SU-DHL-6 (cell line): ENCODE measurements at regions not wholly inside any gene's neighbourhood (a gene's known extent, or its start where the extent isn't known, plus 50 kb on each side); places are given as distances from the start of the nearest gene placed in this dataset.

Experiments
- H2AFZ ChIP-seq: fragments of 200-600 bp; sonication (generic); 2 replicates; pipeline ENCODE4 v1.6.1; 2014; ENCODE audit warnings: low read depth, mild to moderate bottlenecking, moderate library complexity, mixed read lengths, antibody characterized with exemption, low read length; ENCODE audit not compliant: severe bottlenecking
- H3F3A ChIP-seq: fragments of 200-600 bp; shearing (Covaris generic); 2 replicates; pipeline ENCODE4 v1.6.0; 2016; ENCODE audit warnings: antibody characterized with exemption, mild to moderate bottlenecking; ENCODE audit not compliant: insufficient read depth
- H3K27ac ChIP-seq: fragments of 200-600 bp; sonication (generic); 2 replicates; pipeline ENCODE4 v1.5.1; 2016; ENCODE audit warnings: low read depth, mild to moderate bottlenecking, low read length, moderate library complexity, mixed read lengths
- H3K27me3 ChIP-seq: fragments of 200-600 bp; sonication (generic), shearing (Covaris generic); 2 replicates; pipeline ENCODE4 v1.6.0; 2014; ENCODE audit warnings: mild to moderate bottlenecking, low read length
- H3K36me3 ChIP-seq: fragments of 200-600 bp; sonication (generic); 2 replicates; pipeline ENCODE4 v1.6.1; 2014; ENCODE audit warnings: mild to moderate bottlenecking, low read length, mixed read lengths
- H3K4me2 ChIP-seq: fragments of 300-600, 200-600 bp; shearing (Covaris generic), sonication (generic); 2 replicates; pipeline ENCODE4 v1.6.0; 2014; ENCODE audit warnings: low read length, low read depth, mild to moderate bottlenecking; ENCODE audit not compliant: poor library complexity, severe bottlenecking
- H3K4me3 ChIP-seq: fragments of 200-600 bp; sonication (generic); 2 replicates; pipeline ENCODE4 v1.5.1; 2014; ENCODE audit warnings: antibody characterized with exemption, low read length, mild to moderate bottlenecking, mixed read lengths; ENCODE audit not compliant: insufficient read depth, poor library complexity, severe bottlenecking
- H3K79me2 ChIP-seq: fragments of 200-600 bp; sonication (generic); 2 replicates; pipeline ENCODE4 v1.6.1; 2014; ENCODE audit warnings: mild to moderate bottlenecking, low read length, moderate library complexity; ENCODE audit not compliant: insufficient read depth
- H3K9ac ChIP-seq: fragments of 200-600 bp; sonication (generic); 2 replicates; pipeline ENCODE4 v1.7.0; 2014; ENCODE audit warnings: mild to moderate bottlenecking, low read length
- H3K9me2 ChIP-seq: fragments of 200-600 bp; sonication (generic); replicated peaks from 2 replicates; pipeline ENCODE4 v1.6.1; 2014; ENCODE audit warnings: low read length; ENCODE audit not compliant: insufficient read depth
- H3K9me3 ChIP-seq: fragments of 200-600 bp; sonication (generic); 2 replicates; pipeline ENCODE4 v1.6.1; 2014; ENCODE audit warnings: low read length, mixed read lengths; ENCODE audit not compliant: insufficient read depth
- H4K20me1 ChIP-seq: fragments of 200-600 bp; sonication (generic); 2 replicates; pipeline ENCODE4 v1.6.1; 2014; ENCODE audit warnings: low read depth, mild to moderate bottlenecking, antibody characterized with exemption, low read length, moderate library complexity, mixed read lengths
- CTCF ChIP-seq: fragments of 200-600 bp; sonication (generic); IDR thresholded peaks from one replicate; pipeline ENCODE4 v1.5.1; 2017; ENCODE audit warnings: antibody characterized with exemption, mild to moderate bottlenecking, low read length, moderate library complexity; ENCODE audit not compliant: insufficient read depth, poor library complexity, severe bottlenecking
- EZH2phosphoT487 ChIP-seq: fragments of 200-600 bp; sonication (generic), shearing (Covaris generic); conservative IDR thresholded peaks from 2 replicates; pipeline ENCODE4 v1.6.1; 2018; ENCODE audit warnings: mild to moderate bottlenecking, antibody characterized with exemption, low read length, moderate library complexity, mixed read lengths

DNA sequence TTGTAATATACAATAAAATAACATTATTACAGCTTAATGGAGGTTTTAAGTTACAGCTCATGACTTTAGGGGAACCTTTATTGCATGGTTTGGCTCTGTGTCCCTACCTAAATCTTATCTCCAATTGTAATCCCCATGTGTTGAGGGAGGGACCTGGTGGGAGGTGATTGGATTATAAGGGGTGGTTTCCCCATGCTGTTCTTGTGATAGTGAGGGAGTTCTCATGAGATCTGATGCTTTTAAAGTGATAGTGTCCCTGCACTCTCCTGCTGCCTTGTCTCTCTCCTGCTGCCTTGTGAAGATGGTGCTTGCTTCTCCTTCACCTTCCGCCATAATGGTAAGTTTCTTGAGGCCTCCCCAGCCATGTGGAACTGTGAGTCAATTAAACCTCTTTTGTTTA is 132.1 kb upstream of the SYT1 start:
- Histone ChIP-seq H3K4me3 (no peak overlapping the region), H2AFZ (no peak overlapping the region), H3K9ac (no peak overlapping the region), H3K27ac (no peak overlapping the region), H3K79me2 (no peaks in the 10 kb centered on the region), H3K9me3 (no peaks in the 10 kb centered on the region), H3K27me3 (no peaks in the 10 kb centered on the region), H4K20me1 (no peaks in the 10 kb centered on the region), H3K4me2 (no peak overlapping the region), H3K9me2 (no peaks in the 10 kb centered on the region), H3K36me3 (no peaks in the 10 kb centered on the region), H3F3A (no peaks in the 10 kb centered on the region)
- TF ChIP-seq CTCF (no peak), EZH2phosphoT487 (no peak)

- Histone ChIP-seq H4K20me1 (no peaks in the 10 kb centered on the region), H3K27me3 (no peaks in the 10 kb centered on the region), H3K4me2 (no peak overlapping the region), H3K4me3 (no peak overlapping the region), H3K9me2 (no peaks in the 10 kb centered on the region), H3K79me2 (no peaks in the 10 kb centered on the region), H3K9ac (no peak overlapping the region), H2AFZ (no peak overlapping the region), H3K36me3 (no peaks in the 10 kb centered on the region), H3K9me3 (no peaks in the 10 kb centered on the region), H3F3A (no peaks in the 10 kb centered on the region), H3K27ac (no peak overlapping the region)
- no peak for TF ChIP-seq CTCF
- no peak for TF ChIP-seq EZH2phosphoT487
These were observed 124.9 kb upstream of the SYT1 start for GRCh38 chr12:78739653-78740052.

- no peaks in the 10 kb centered on the region for H3K9me2 ChIP-seq
- no peak overlapping the region for H3K9ac ChIP-seq
- no peaks in the 10 kb centered on the region for H3F3A ChIP-seq
- H3K4me2 ChIP-seq: no peak overlapping the region
- H3K4me3 ChIP-seq: no peak overlapping the region
- no peaks in the 10 kb centered on the region for H3K9me3 ChIP-seq
- H3K27ac ChIP-seq: no peak overlapping the region
- no peaks in the 10 kb centered on the region for H3K27me3 ChIP-seq
- TF ChIP-seq EZH2phosphoT487: no peak
- TF ChIP-seq CTCF: no peak
- H2AFZ ChIP-seq: no peak overlapping the region
- H4K20me1 ChIP-seq: no peaks in the 10 kb centered on the region
- no peaks in the 10 kb centered on the region for H3K79me2 ChIP-seq
- H3K36me3 ChIP-seq: no peaks in the 10 kb centered on the region
These were observed 118.6 kb upstream of the SYT1 start for GRCh38 chr12:78746001-78746400.

- Histone ChIP-seq H3K79me2 (no peaks in the 10 kb centered on the region), H2AFZ (no peak overlapping the region), H3K9me2 (no peaks in the 10 kb centered on the region), H3K9ac (no peak overlapping the region), H3K4me2 (no peak overlapping the region), H3F3A (no peaks in the 10 kb centered on the region), H3K9me3 (no peaks in the 10 kb centered on the region), H3K27ac (no peak overlapping the region), H3K27me3 (no peaks in the 10 kb centered on the region), H3K4me3 (no peak overlapping the region), H4K20me1 (no peaks in the 10 kb centered on the region), H3K36me3 (no peaks in the 10 kb centered on the region)
- TF ChIP-seq EZH2phosphoT487: no peak
These were observed 111.5 kb upstream of the SYT1 start for GRCh38 chr12:78753058-78753457.
